Activated CD8-positive, alpha-beta T cell treated with anti-CD3 and anti-CD28 coated beads, Interleukin-2, amount 10 ng/mL, durations not matched to agents 7 days and 5 days (primary cell): ENCODE measurements at regions not wholly inside any gene's neighbourhood (a gene's known extent, or its start where the extent isn't known, plus 50 kb on each side); places are given as distances from the start of the nearest gene placed in this dataset.

Experiments used
- ATAC-seq: fragments of 150-1000 bp; cut with Tn5 transposase; one replicate; pipeline ENCODE4 v1.10.0; 2021; ENCODE audit warnings: moderate library complexity
- CTCF ChIA-PET: fragments of 350-600 bp; sonication (Branson Sonifier 250); formaldehyde crosslinking; loops from one replicate; lab custom pipeline; 2021; ENCODE audit warnings: antibody characterized with exemption; lab: Charles Lee
- POLR2A ChIA-PET: fragments of 350-600 bp; sonication (Branson Sonifier 250); formaldehyde crosslinking; loops from one replicate; lab custom pipeline; 2021; ENCODE audit warnings: antibody characterized with exemption; lab: Charles Lee
- DNase-seq: peaks from one replicate; pipeline ENCODE4 v3.0.0-alpha.2; 2020
- H3K27ac Mint-ChIP-seq: one replicate; pipeline ENCODE4 v1.8.0; 2021; ENCODE audit warnings: mild to moderate bottlenecking, mixed read lengths
- H3K27me3 Mint-ChIP-seq: one replicate; pipeline ENCODE4 v1.8.0; 2021; ENCODE audit warnings: low read depth, mixed read lengths
- H3K36me3 Mint-ChIP-seq: one replicate; pipeline ENCODE4 v1.8.0; 2021; ENCODE audit warnings: low read depth, mixed read lengths
- H3K4me1 Mint-ChIP-seq: one replicate; pipeline ENCODE4 v1.8.0; 2021; ENCODE audit warnings: low read depth, mixed read lengths
- H3K4me3 Mint-ChIP-seq: one replicate; pipeline ENCODE4 v1.8.0; 2021; ENCODE audit warnings: mild to moderate bottlenecking, mixed read lengths
- H3K9me3 Mint-ChIP-seq: one replicate; pipeline ENCODE4 v1.8.0; 2022; ENCODE audit warnings: mixed read lengths; ENCODE audit not compliant: insufficient read depth

DNA sequence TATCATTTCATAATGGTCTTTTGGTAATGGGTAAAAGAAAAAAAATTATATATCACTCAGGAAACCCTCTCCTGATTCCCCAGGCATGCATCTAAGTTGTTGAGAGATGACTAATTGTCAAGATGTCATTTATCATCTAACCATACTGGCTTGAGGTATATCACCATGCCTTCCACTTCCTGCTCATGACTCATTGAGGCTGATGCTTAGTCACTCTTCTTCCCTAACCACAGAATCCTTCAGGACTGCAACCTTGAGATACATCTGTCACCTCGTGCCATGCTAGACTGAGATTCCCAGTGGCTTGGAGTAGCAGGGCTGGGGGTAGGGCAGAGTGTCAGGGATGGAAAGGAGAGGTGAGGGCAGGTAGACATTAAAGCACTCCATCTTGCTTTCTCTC, 782.5 kb upstream of the INTU start:
- no peak for ATAC-seq
- Mint-ChIP-seq H3K4me3 (no peak overlapping the region), H3K27ac (no peak overlapping the region), H3K9me3 (peaks cover 18% of the 10 kb centered on the region), H3K27me3 (no peaks in the 10 kb centered on the region), H3K4me1 (no peaks in the 10 kb centered on the region), H3K36me3 (no peaks in the 10 kb centered on the region)
- no peak for DNase-seq
- POLR2A ChIA-PET = no interaction called here
- CTCF ChIA-PET = no interaction called here

DNA sequence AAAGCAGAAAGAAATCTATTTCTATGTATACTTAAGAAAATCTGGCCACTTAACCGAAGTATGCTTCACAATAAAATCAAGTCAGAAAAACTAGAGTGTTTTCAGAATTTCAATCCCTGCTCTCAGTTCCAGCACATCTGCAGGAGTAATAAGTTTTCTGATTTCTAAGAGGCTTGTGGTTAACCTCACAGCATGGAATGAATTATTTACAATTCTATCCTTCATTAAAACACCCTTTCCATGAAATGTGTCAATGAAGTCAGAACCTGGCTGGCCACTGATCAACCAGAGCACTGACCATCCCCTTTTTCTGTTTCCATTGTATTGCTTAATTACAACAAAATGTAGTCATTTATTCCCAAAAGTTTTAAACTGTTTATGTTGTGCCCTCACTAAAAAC, 781.4 kb upstream of the INTU start:
- H3K27me3 Mint-ChIP-seq = no peaks in the 10 kb centered on the region
- ChIA-PET CTCF (no interaction called here), POLR2A (no interaction called here)
- H3K36me3 Mint-ChIP-seq = no peaks in the 10 kb centered on the region
- no peak overlapping the region for H3K4me3 Mint-ChIP-seq
- ATAC-seq = no peak
- no peak overlapping the region for H3K27ac Mint-ChIP-seq
- no peaks in the 10 kb centered on the region for H3K4me1 Mint-ChIP-seq
- peaks cover 17% of the 10 kb centered on the region for H3K9me3 Mint-ChIP-seq
- no peak for DNase-seq

DNA sequence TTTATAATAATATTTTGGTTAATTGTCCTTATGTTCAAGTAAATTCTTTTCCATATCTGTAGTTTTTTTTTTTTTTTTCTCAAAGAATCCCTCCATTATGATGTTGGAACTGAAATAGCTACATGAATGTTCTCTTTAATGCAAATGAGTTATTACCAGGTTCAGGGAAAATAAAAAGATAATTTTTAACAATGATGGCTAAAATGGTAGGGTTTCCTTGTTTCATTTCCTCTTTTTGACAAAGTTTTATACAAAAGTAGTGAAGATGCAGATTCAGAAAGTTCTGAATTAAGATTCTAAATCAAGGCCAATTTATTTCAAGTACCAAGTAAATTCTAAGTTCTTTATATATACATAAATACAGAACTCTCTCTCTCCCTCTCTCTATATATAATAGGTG, 779.0 kb upstream of the INTU start:
- no peak for ATAC-seq
- DNase-seq = no peak
- CTCF ChIA-PET = no interaction called here
- no peak overlapping the region for H3K27ac Mint-ChIP-seq
- no peaks in the 10 kb centered on the region for H3K27me3 Mint-ChIP-seq
- peaks cover 20% of the 10 kb centered on the region for H3K9me3 Mint-ChIP-seq
- H3K4me3 Mint-ChIP-seq = no peak overlapping the region
- H3K36me3 Mint-ChIP-seq = no peaks in the 10 kb centered on the region
- POLR2A ChIA-PET = no interaction called here
- no peaks in the 10 kb centered on the region for H3K4me1 Mint-ChIP-seq

GRCh38 chr4:126856906-126857305, 775.9 kb upstream of the INTU start:
- Mint-ChIP-seq H3K36me3 (no peaks in the 10 kb centered on the region), H3K27ac (no peak overlapping the region), H3K9me3 (peaks cover 3% of the 10 kb centered on the region), H3K27me3 (no peaks in the 10 kb centered on the region), H3K4me1 (no peaks in the 10 kb centered on the region), H3K4me3 (no peak overlapping the region)
- DNase-seq = no peak
- POLR2A ChIA-PET = no interaction called here
- no peak for ATAC-seq
- CTCF ChIA-PET = no interaction called here

- H3K9me3 Mint-ChIP-seq = peaks cover 3% of the 10 kb centered on the region
- DNase-seq (no peak), ATAC-seq (no peak)
- H3K27ac Mint-ChIP-seq = no peak overlapping the region
- no peaks in the 10 kb centered on the region for H3K4me1 Mint-ChIP-seq
- POLR2A ChIA-PET = no interaction called here
- no peak overlapping the region for H3K4me3 Mint-ChIP-seq
- no peaks in the 10 kb centered on the region for H3K36me3 Mint-ChIP-seq
- CTCF ChIA-PET = no interaction called here
- no peaks in the 10 kb centered on the region for H3K27me3 Mint-ChIP-seq
These were observed 773.4 kb upstream of the INTU start for GRCh38 chr4:126859314-126859713.

DNA sequence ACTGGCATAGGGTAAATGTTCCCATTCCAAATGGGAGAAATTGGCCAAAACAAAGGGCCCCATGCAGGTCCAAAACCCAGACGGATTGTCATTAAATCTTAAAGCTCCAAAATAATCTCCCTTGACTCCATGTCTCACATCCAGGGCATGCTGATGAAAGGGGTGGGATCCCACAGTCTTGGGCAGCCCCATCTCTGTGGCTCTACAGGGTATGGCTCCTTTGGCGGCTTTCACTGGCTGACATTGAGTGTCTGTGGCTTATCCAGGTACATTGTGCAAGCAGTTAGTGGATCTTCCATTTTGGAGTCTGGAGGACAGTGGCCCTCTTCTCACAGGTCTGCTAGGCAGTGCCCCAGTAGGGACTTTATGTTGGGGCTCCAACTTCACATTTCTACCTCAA, 772.9 kb upstream of the INTU start:
- ChIA-PET POLR2A (no interaction called here), CTCF (no interaction called here)
- H3K4me3 Mint-ChIP-seq = no peak overlapping the region
- no peaks in the 10 kb centered on the region for H3K4me1 Mint-ChIP-seq
- no peaks in the 10 kb centered on the region for H3K27me3 Mint-ChIP-seq
- H3K27ac Mint-ChIP-seq = no peak overlapping the region
- H3K9me3 Mint-ChIP-seq = peaks cover 3% of the 10 kb centered on the region
- DNase-seq = no peak
- H3K36me3 Mint-ChIP-seq = no peaks in the 10 kb centered on the region
- no peak for ATAC-seq

DNA sequence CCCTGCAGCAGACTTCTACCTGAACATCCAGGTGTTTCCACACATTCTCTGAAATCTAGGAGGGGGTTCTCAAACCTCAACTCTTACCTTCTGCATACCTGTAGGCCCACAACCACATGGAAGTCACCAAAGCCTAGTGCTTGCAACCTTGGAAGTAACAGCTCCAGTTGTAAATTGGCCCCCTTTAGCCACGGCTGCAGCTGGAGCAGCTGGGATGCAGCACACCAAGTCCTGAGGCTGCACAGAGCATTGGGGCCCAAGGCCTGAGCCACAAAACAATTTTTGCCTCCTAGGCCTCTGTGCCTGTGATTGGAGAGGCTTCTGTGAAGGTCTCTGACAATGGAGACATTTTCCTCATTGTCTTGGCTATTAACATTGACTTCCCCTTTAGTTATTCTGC, 772.4 kb upstream of the INTU start:
- no peaks in the 10 kb centered on the region for H3K36me3 Mint-ChIP-seq
- no peaks in the 10 kb centered on the region for H3K4me1 Mint-ChIP-seq
- H3K27ac Mint-ChIP-seq = no peak overlapping the region
- POLR2A ChIA-PET = no interaction called here
- no peak for ATAC-seq
- no peak for DNase-seq
- peaks cover 3% of the 10 kb centered on the region for H3K9me3 Mint-ChIP-seq
- no peaks in the 10 kb centered on the region for H3K27me3 Mint-ChIP-seq
- CTCF ChIA-PET = no interaction called here
- no peak overlapping the region for H3K4me3 Mint-ChIP-seq

DNA sequence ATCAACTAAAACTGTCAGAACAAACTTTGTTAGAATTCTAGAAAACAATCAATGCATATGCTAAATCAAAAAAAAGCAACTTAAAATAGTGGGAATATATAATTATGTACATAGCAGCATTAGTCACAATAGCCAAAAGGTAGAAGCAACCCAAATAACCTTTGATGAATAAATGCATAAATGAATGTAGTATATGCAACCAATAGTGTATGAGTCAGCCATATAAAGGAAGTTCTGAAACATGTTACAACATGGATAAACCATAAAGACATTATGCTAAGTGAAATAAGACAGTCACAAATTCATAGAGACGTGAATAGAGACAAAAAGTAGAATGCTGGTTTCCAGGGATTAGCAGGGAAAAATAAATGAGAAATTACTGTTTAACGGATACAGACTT, 762.8 kb upstream of the INTU start:
- H3K4me3 Mint-ChIP-seq = no peak overlapping the region
- peaks cover 15% of the 10 kb centered on the region for H3K9me3 Mint-ChIP-seq
- POLR2A ChIA-PET = no interaction called here
- CTCF ChIA-PET = no interaction called here
- H3K27me3 Mint-ChIP-seq = no peaks in the 10 kb centered on the region
- H3K27ac Mint-ChIP-seq = no peak overlapping the region
- no peaks in the 10 kb centered on the region for H3K36me3 Mint-ChIP-seq
- DNase-seq (no peak), ATAC-seq (no peak)
- no peaks in the 10 kb centered on the region for H3K4me1 Mint-ChIP-seq

GRCh38 chr4:126871810-126872209, 760.9 kb upstream of the INTU start:
- Mint-ChIP-seq H3K27me3 (no peaks in the 10 kb centered on the region), H3K36me3 (no peaks in the 10 kb centered on the region), H3K4me1 (no peaks in the 10 kb centered on the region), H3K27ac (no peak overlapping the region), H3K4me3 (no peak overlapping the region), H3K9me3 (peaks cover 18% of the 10 kb centered on the region)
- ChIA-PET POLR2A (no interaction called here), CTCF (no interaction called here)
- no peak for ATAC-seq
- DNase-seq = no peak

DNA sequence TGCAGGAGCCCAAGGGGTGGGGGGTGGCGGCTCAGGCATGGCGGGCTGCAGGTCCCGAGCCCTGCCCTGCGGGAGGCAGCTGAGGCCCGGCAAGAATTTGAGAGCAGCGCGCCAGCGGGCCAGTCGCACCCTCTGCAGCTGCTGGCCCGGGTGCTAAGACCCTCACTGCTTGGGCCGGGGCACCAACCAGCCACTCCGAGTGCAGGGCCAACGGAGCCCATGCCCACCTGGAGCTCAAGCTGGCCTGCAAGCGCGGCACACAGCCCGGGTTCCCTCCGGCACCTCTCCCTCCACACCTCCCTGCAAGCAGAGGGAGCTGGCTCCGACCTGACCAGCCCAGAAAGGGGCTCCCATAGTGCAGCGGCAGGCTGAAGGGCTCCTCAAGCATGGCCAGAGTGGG, 758.2 kb upstream of the INTU start:
- Mint-ChIP-seq H3K4me1 (no peaks in the 10 kb centered on the region), H3K27ac (no peak overlapping the region), H3K36me3 (no peaks in the 10 kb centered on the region), H3K27me3 (no peaks in the 10 kb centered on the region), H3K9me3 (peaks cover 12% of the 10 kb centered on the region), H3K4me3 (no peak overlapping the region)
- no peak for ATAC-seq
- CTCF ChIA-PET = no interaction called here
- DNase-seq = no peak
- POLR2A ChIA-PET = no interaction called here

DNA sequence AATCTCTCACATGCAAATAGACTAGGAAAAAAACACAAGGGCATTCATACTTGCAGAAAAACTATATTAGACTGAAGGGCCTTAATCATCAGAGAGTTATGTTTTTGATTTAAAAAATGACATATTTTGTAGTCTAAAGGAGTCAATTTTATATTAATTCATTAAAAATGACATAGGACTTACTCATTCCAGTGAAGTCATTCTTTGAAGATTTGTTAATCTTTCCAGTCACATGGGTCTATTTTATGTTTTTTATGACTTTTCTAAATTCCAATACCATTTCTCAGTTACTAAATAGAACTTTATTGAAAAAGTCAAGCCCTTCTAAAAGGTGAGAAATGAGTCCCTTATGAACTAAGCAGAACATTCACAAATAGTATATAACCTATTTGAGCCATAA, 743.8 kb upstream of the INTU start:
- no peak for ATAC-seq
- Mint-ChIP-seq H3K4me1 (no peaks in the 10 kb centered on the region), H3K36me3 (no peaks in the 10 kb centered on the region), H3K27me3 (no peaks in the 10 kb centered on the region), H3K4me3 (no peak overlapping the region), H3K9me3 (peaks cover 6% of the 10 kb centered on the region), H3K27ac (no peak overlapping the region)
- no peak for DNase-seq
- ChIA-PET CTCF (no interaction called here), POLR2A (no interaction called here)

DNA sequence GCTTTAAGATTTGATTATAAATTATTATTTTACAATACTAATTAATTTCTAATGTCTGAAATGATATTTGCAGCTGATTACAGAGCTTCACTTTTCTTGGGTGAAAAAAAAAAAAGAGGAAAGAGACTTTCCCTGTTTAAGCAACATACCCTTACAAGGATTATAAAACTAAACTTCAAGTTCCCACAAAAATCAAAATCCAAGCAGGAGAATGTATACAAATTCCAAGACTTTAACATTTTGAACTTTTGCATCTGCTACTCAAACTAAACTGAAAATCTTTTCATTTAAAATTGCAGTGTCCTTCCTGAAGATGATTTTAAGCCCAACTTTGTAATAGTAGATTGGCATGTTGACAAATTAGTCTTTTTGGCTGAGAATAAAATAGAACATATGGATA, 742.4 kb upstream of the INTU start:
- CTCF ChIA-PET = no interaction called here
- Mint-ChIP-seq H3K4me1 (no peaks in the 10 kb centered on the region), H3K27me3 (no peaks in the 10 kb centered on the region), H3K27ac (no peak overlapping the region), H3K4me3 (no peak overlapping the region), H3K9me3 (peaks cover 5% of the 10 kb centered on the region), H3K36me3 (no peaks in the 10 kb centered on the region)
- POLR2A ChIA-PET = no interaction called here
- DNase-seq (no peak), ATAC-seq (no peak)

GRCh38 chr4:126890994-126891393, 741.8 kb upstream of the INTU start:
- ATAC-seq = no peak
- DNase-seq = no peak

More at GRCh38 chr4:126890994-126891393, 741.8 kb upstream of the INTU start:
- peaks cover 5% of the 10 kb centered on the region for H3K9me3 Mint-ChIP-seq
- H3K36me3 Mint-ChIP-seq = no peaks in the 10 kb centered on the region
- ChIA-PET POLR2A (no interaction called here), CTCF (no interaction called here)
- H3K27me3 Mint-ChIP-seq = no peaks in the 10 kb centered on the region
- no peak overlapping the region for H3K27ac Mint-ChIP-seq
- no peak overlapping the region for H3K4me3 Mint-ChIP-seq
- no peaks in the 10 kb centered on the region for H3K4me1 Mint-ChIP-seq
